GM12892 (cell line): ENCODE measurements at regions not wholly inside any gene's neighbourhood (a gene's known extent, or its start where the extent isn't known, plus 50 kb on each side); places are given as distances from the start of the nearest gene placed in this dataset.

Experiments used
- POLR2A ChIP-seq: IDR thresholded peaks from 2 replicates; pipeline ENCODE4 v1.6.1; 2011; ENCODE audit warnings: low read depth, low read length, control low read depth
- POLR2AphosphoS5 ChIP-seq: IDR thresholded peaks from 2 replicates; pipeline ENCODE4 v1.6.1; 2011; ENCODE audit warnings: low read depth, low read length, control low read depth

GRCh38 chr1:87791931-87792740 is 463.5 kb downstream of the LMO4 start:
- TF ChIP-seq POLR2AphosphoS5 (no peak), POLR2A (no peak)
